Upper lobe of left lung (tissue), 4 donors: ENCODE measurements at regions not wholly inside any gene's neighbourhood (a gene's known extent, or its start where the extent isn't known, plus 50 kb on each side); places are given as distances from the start of the nearest gene placed in this dataset.

ENCODE experiments used
- CTCF ChIP-seq, 6 experiments: fragments of 450-650 bp in 4 of 6; fragments of 200-600 bp in 2 of 6; sonication (generic) in 2 of 6; IDR thresholded peaks; one replicate each; pipeline ENCODE4 v1.5.1; 2016 to 2019; ENCODE audit warnings: antibody characterized with exemption in 6 of 6
- EP300 ChIP-seq, 4 donors: sonication (generic); formaldehyde crosslinking; IDR thresholded peaks; one replicate each; pipeline ENCODE4 v1.5.1; 2017; ENCODE audit warnings: antibody characterized with exemption in 4 of 4, control low read depth in 2 of 4

GRCh38 chr2:17223211-17223610 is 295.0 kb downstream of the RAD51AP2 start:
- TF ChIP-seq CTCF (IDR thresholded peaks at IDR 0.05): no peak
- no peak for TF ChIP-seq EP300 (IDR thresholded peaks at IDR 0.05)
